ENCODE measurements at regions not wholly inside any gene's neighbourhood (a gene's known extent, or its start where the extent isn't known, plus 50 kb on each side); places are given as distances from the start of the nearest gene placed in this dataset.

- in situ Hi-C loops (cut with MboI; ENCODE audit: low sequenced_read_pairs), result no loop called here
These were observed 143.6 kb upstream of the EPHA4 start for GRCh38 chr2:221715523-221716247.

DNA sequence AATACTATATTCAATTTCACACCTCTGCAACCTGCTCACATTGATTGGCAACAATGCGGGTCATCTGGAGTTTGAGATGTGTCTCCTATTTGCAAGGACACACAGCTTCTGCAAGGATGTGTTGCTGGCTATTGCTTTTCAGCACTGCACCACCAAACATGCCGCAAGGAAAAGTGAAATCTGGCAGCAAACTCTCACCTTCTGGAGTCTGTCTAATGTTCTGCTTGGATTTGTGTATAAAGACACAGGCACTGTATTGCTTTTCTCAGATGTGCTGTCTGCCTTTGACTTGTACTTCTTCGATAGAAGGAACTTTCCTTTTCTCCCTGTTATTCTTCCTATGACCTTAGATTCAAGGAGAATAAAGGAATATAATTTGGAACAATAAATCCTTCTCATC is 138.6 kb upstream of the EPHA4 start:
- in situ Hi-C loops (cut with MboI; ENCODE audit: low sequenced_read_pairs), result no loop called here

- in situ Hi-C loops (cut with MboI; ENCODE audit: low sequenced_read_pairs), result no loop called here
These were observed 136.8 kb upstream of the EPHA4 start for GRCh38 chr2:221708902-221709301.

GRCh38 chr2:221705185-221705877 is 133.2 kb upstream of the EPHA4 start:
- in situ Hi-C loops (cut with MboI; ENCODE audit: low sequenced_read_pairs), result no loop called here

GRCh38 chr2:221704442-221704841 is 132.3 kb upstream of the EPHA4 start:
- in situ Hi-C loops (cut with MboI; ENCODE audit: low sequenced_read_pairs), result no loop called here

DNA sequence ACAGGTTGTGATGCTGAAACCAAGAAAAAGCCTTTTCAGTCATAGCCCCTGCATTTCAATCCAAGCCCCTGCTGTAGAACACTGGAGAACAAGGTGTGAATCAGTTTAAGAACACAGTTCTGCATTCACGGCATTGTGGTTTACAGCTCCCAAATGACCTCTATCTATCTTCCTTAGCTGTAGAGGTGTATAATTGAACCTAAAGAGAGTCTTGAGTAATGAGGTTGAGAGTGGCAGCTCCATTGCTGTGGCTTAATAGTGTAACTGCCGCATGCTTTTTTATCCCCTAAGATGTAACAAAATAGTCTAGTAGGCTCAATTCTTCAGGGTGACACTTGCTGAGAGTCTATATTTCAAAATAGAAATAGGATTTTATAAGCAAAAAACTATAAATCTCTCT is 121.3 kb upstream of the EPHA4 start:
- in situ Hi-C loops (cut with MboI; ENCODE audit: low sequenced_read_pairs), result no loop called here

DNA sequence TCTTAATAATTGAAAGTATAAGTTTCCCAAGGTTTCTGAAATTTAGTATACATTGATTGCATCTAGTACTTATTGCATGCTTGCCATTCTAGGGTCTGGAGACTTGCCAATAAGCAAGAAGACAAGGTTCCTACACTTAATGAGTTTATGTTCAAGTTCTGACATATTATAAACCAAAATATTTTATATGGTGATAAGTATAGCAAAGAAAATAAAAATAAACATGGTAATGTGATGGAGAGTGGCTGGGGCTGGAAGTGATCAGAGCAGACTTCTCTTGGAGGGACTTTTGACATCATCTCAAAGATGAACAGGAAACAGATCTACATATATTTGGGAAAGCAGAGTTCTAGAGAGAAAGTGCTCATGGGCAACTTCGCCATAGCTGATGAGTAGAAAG is 119.5 kb upstream of the EPHA4 start:
- in situ Hi-C loops (cut with MboI; ENCODE audit: low sequenced_read_pairs), result no loop called here

- in situ Hi-C loops (cut with MboI; ENCODE audit: low sequenced_read_pairs), result no loop called here
These were observed 117.0 kb upstream of the EPHA4 start for GRCh38 chr2:221689140-221689539.

- in situ Hi-C loops (cut with MboI; ENCODE audit: low sequenced_read_pairs), result no loop called here
These were observed 108.4 kb upstream of the EPHA4 start for GRCh38 chr2:221680548-221680947.

DNA sequence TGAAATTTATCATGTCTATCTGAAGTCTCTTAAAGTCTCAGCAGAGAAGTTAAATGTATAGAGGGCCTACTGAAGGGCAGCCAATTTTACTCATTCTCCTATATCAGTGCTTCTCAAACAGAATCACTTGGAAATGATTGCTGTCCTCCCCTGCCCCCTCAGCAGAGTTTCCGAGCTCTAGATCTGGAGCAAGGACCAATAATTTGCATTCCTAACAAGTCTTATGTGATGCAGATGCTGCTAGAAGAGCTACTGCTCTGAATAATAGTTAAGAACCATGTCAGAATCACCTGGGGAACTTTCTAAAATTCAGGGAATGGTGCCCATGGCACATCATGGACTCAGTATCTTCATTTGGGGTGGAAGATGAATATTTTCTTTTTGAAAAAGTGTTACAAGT is 105.6 kb upstream of the EPHA4 start:
- in situ Hi-C loops (cut with MboI; ENCODE audit: low sequenced_read_pairs), result no loop called here

- in situ Hi-C loops (cut with MboI; ENCODE audit: low sequenced_read_pairs), result no loop called here
These were observed 104.6 kb upstream of the EPHA4 start for GRCh38 chr2:221676566-221677172.

DNA sequence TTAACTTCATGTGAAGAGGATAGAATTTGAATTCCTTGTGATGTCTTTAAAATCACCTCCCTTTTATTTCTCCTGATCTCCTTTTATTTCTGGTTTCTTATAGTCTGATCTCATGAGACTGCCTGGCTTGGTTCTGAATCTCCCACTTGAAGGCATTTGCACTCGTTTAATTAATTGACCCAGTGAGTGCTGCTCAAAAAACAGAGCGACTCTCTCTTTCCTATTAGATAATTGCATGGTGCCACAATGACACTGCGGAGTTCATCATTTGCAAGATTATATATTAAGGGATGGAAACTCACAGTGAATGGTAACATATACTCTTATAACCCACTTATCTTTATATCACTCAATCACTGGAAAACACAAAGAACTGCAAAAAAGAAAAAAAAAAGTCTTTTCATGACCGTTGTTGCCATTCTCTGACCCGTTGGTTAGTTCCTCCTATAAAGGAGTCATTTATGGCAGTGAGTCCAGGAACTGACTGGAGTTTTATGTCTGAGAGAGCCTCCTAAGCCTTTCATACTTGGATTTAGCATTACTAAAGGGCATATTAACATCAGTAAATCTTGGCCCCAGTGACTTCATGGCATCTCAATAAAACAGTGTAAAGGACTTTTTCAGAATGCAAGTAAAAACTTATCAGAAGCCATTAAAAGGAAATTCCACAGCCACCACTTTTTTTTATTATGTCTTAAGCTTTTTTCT is 103.3 kb upstream of the EPHA4 start:
- in situ Hi-C loops (cut with MboI; ENCODE audit: low sequenced_read_pairs), result no loop called here

DNA sequence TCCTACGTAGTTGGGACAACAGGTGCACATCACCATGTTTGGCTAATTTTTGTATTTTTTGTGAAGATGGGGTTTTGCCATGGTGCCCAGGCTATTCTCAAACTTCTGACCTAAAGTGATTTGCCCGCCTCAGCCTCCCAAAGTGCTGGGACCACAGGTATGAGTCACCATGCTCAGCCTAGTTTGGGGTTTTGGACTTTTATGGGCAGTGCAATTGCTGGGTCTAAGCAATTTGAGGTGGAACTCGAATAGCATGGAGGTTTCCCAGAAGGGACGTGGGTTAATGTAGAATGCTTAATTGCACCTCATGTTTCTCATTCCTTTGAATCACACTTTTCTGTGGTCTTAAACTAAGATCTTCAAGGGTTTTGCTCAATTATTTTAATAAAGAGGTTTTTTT is 102.3 kb upstream of the EPHA4 start:
- in situ Hi-C loops (cut with MboI; ENCODE audit: low sequenced_read_pairs), result no loop called here

DNA sequence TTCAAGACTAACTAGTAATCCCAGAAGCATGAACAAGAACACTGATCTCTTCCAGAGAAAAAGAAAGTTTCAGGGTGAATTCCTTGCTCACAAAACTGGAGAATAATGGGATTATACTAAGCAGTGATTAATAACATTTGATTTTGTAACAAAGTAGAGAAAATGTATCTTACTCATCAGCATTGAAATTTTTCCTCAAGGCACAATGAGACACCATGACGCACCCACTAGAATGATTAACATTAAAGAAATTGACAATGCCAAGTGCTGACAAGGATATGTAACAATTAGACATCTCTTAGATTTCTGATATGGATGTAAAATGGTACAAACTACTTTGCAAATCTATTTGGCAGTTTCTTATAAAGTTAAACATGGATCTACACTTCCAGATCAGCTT is 101.1 kb upstream of the EPHA4 start:
- in situ Hi-C loops (cut with MboI; ENCODE audit: low sequenced_read_pairs), result no loop called here

DNA sequence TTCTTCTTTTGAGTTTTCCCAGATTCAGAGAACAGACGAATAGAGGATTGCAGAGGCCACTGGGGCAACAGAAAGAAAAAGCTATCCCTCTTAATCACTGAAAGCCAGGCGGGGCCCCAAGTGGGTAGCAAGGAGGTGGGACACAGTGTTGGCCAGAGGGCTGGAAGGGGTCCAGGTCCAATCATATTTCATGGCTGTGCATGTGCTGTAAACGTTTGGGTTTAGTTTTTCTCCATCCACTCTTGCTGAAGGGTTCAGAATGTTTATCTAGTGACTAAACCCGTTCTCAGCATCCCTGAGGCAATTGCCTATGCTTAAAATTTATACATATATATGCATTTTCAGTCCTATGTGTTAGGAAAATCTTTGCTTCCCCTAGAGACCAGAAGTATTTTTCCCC is 99.4 kb upstream of the EPHA4 start:
- in situ Hi-C loops (cut with MboI; ENCODE audit: low sequenced_read_pairs), result no loop called here

DNA sequence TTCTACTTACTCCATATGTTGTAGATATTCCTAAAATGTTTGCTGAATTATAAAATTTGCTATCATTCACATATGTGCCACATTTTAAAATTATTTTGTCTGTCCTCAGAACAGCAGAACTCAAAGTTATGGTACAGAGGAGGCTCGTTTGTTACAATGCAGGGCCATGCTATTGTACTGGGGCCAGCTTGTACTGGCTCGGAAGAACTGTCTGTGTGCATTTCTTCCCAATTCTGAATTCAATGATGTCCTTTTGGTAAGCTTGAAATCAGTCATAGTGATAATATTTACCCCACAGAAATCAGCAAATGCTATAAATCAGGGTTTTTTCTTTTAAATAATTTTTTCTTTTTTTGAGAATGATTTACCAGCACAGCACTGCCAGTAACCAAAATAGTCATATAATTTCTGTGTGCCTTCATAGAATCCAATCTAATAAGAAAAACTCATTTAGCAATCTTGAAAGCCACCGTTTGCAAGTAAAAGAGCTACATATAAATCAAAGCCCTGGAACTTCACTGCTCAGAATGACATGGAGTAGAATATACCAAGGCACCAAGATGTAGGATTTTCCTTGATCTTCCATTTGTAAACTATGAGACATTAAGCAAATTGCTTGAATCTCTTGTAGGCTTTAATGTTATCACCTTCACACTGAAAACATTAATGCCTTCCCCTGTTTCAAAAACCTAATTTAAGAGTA is 90.7 kb upstream of the EPHA4 start:
- in situ Hi-C loops (cut with MboI; ENCODE audit: low sequenced_read_pairs), result no loop called here

GRCh38 chr2:221657806-221658205 is 85.7 kb upstream of the EPHA4 start:
- in situ Hi-C loops (cut with MboI; ENCODE audit: low sequenced_read_pairs), result no loop called here

- in situ Hi-C loops (cut with MboI; ENCODE audit: low sequenced_read_pairs), result no loop called here
These were observed 83.2 kb upstream of the EPHA4 start for GRCh38 chr2:221655300-221655699.

DNA sequence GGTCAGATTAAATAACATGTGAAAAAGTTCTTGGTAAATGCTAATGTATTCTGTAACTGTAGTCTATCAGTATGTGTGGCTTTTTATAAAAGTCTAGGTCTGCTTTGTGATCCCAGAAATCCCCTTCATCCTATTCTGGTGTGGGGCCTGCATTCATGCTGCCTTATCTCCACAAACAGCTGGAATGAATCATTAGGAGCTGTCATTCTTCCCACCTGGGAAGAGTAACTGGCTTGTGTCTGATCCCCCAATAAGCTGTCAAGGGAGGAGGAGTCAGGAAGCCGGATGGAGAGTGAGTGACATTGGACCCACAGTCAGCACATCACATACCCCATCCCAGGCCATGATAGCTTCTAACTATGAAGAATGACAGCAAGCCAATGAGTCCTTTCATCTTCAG is 81.1 kb upstream of the EPHA4 start:
- in situ Hi-C loops (cut with MboI; ENCODE audit: low sequenced_read_pairs), result no loop called here

- in situ Hi-C loops (cut with MboI; ENCODE audit: low sequenced_read_pairs), result no loop called here
These were observed 77.1 kb upstream of the EPHA4 start for GRCh38 chr2:221649051-221649775.
